Neural progenitor cell (in vitro differentiated cells): ENCODE measurements at regions not wholly inside any gene's neighbourhood (a gene's known extent, or its start where the extent isn't known, plus 50 kb on each side); places are given as distances from the start of the nearest gene placed in this dataset.

Experiments used
- DNase-seq: peaks from one replicate; pipeline ENCODE4 v3.0.0-alpha.2; 2016; ENCODE audit warnings: low spot score
- H2AFZ ChIP-seq: fragments of 200-600 bp; sonication (generic); replicated peaks from 2 replicates; pipeline ENCODE4 v1.6.1; 2016; ENCODE audit warnings: antibody characterized with exemption
- H3F3A ChIP-seq: fragments of 200-600 bp; sonication (generic); 2 replicates; pipeline ENCODE4 v1.6.1; 2016; ENCODE audit warnings: antibody characterized with exemption, low read depth
- H3K27ac ChIP-seq: fragments of 200-600 bp; sonication (generic); 2 replicates; pipeline ENCODE4 v1.5.1; 2016; ENCODE audit warnings: mild to moderate bottlenecking
- H3K27me3 ChIP-seq: fragments of 200-600 bp; sonication (generic); 2 replicates; pipeline ENCODE4 v1.6.1; 2016; ENCODE audit warnings: mild to moderate bottlenecking, moderate library complexity
- H3K36me3 ChIP-seq: fragments of 200-600 bp; sonication (generic); 2 replicates; pipeline ENCODE4 v1.5.1; 2016
- H3K4me1 ChIP-seq: fragments of 200-600 bp; sonication (generic); 2 replicates; pipeline ENCODE4 v1.6.1; 2016; ENCODE audit warnings: mixed run types
- H3K4me2 ChIP-seq: fragments of 200-600 bp; sonication (generic); 2 replicates; pipeline ENCODE4 v1.6.1; 2016
- H3K4me3 ChIP-seq: fragments of 200-600 bp; sonication (generic); 2 replicates; pipeline ENCODE4 v1.5.1; 2016
- H3K79me2 ChIP-seq: fragments of 200-600 bp; sonication (generic); 2 replicates; pipeline ENCODE4 v1.6.1; 2016; ENCODE audit warnings: low read depth
- H3K9ac ChIP-seq: fragments of 200-600 bp; sonication (generic); 2 replicates; pipeline ENCODE4 v1.6.1; 2016
- H3K9me3 ChIP-seq: fragments of 200-600 bp; sonication (generic); 2 replicates; pipeline ENCODE4 v1.5.1; 2016; ENCODE audit warnings: low read depth
- H4K20me1 ChIP-seq: fragments of 200-600 bp; sonication (generic); 2 replicates; pipeline ENCODE4 v1.6.1; 2016; ENCODE audit warnings: low read depth
- H3K27ac Mint-ChIP-seq: 3 replicates; pipeline ENCODE4 v1.8.0; 2021; ENCODE audit warnings: mixed read lengths
- H3K27me3 Mint-ChIP-seq: 2 replicates; pipeline ENCODE4 v1.8.0; 2022; ENCODE audit warnings: low read depth, mild to moderate bottlenecking, inconsistent platforms, moderate library complexity, mixed read lengths; ENCODE audit not compliant: insufficient read depth
- H3K36me3 Mint-ChIP-seq: 3 replicates; pipeline ENCODE4 v1.8.0; 2021; ENCODE audit warnings: mixed read lengths
- H3K4me1 Mint-ChIP-seq: 3 replicates; pipeline ENCODE4 v1.8.0; 2021; ENCODE audit warnings: mixed read lengths
- H3K4me3 Mint-ChIP-seq: 3 replicates; pipeline ENCODE4 v1.8.0; 2021; ENCODE audit warnings: mild to moderate bottlenecking, moderate library complexity, mixed read lengths
- H3K9me3 Mint-ChIP-seq: 3 replicates; pipeline ENCODE4 v1.8.0; 2020; ENCODE audit warnings: mixed read lengths
- CTCF ChIP-seq: fragments of 200-600 bp; sonication (generic); IDR thresholded peaks from 2 replicates; pipeline ENCODE4 v1.5.1; 2017; ENCODE audit warnings: antibody characterized with exemption, mild to moderate bottlenecking
- EZH2 ChIP-seq: fragments of 200-600 bp; sonication (generic); IDR thresholded peaks from 2 replicates; pipeline ENCODE4 v1.6.1; 2017; ENCODE audit warnings: antibody characterized with exemption, mild to moderate bottlenecking, moderate library complexity
- EZH2phosphoT487 ChIP-seq: fragments of 200-600 bp; sonication (generic); IDR thresholded peaks from 2 replicates; pipeline ENCODE4 v1.6.1; 2017; ENCODE audit warnings: antibody characterized with exemption

- Histone ChIP-seq H2AFZ (no peak overlapping the region), H3K4me2 (no peak overlapping the region), H3F3A (no peaks in the 10 kb centered on the region), H3K9ac (no peak overlapping the region), H3K9me3 (no peaks in the 10 kb centered on the region), H3K79me2 (no peaks in the 10 kb centered on the region), H3K36me3 (no peaks in the 10 kb centered on the region), H3K27ac (no peak overlapping the region), H3K27me3 (no peaks in the 10 kb centered on the region), H3K4me3 (no peak overlapping the region), H3K4me1 (no peaks in the 10 kb centered on the region), H4K20me1 (no peaks in the 10 kb centered on the region)
- no peaks in the 10 kb centered on the region for H3K4me1 Mint-ChIP-seq
- no peak overlapping the region for H3K27ac Mint-ChIP-seq
- no peaks in the 10 kb centered on the region for H3K36me3 Mint-ChIP-seq
- no peaks in the 10 kb centered on the region for H3K27me3 Mint-ChIP-seq
- DNase-seq: no peak
- no peak for TF ChIP-seq CTCF
- TF ChIP-seq EZH2: no peak
- TF ChIP-seq EZH2phosphoT487: no peak
- H3K9me3 Mint-ChIP-seq: no peaks in the 10 kb centered on the region
- no peak overlapping the region for H3K4me3 Mint-ChIP-seq
Measured at GRCh38 chr10:29749150-29749549, 114.4 kb upstream of the SVIL start.

- Histone ChIP-seq H3K9me3 (no peaks in the 10 kb centered on the region), H2AFZ (no peak overlapping the region), H3K4me2 (no peak overlapping the region), H3K4me1 (no peaks in the 10 kb centered on the region), H4K20me1 (no peaks in the 10 kb centered on the region), H3K79me2 (no peaks in the 10 kb centered on the region), H3K36me3 (no peaks in the 10 kb centered on the region), H3K9ac (no peak overlapping the region), H3K27ac (no peak overlapping the region), H3K27me3 (no peaks in the 10 kb centered on the region), H3K4me3 (no peak overlapping the region), H3F3A (no peaks in the 10 kb centered on the region)
- no peak overlapping the region for H3K27ac Mint-ChIP-seq
- no peak overlapping the region for H3K4me3 Mint-ChIP-seq
- H3K9me3 Mint-ChIP-seq: peaks cover 2% of the 10 kb centered on the region
- TF ChIP-seq CTCF (no peak), EZH2 (no peak)
- DNase-seq: no peak
- no peaks in the 10 kb centered on the region for H3K4me1 Mint-ChIP-seq
- no peaks in the 10 kb centered on the region for H3K36me3 Mint-ChIP-seq
- H3K27me3 Mint-ChIP-seq: no peaks in the 10 kb centered on the region
Measured at GRCh38 chr10:29748109-29748650, 113.4 kb upstream of the SVIL start.

GRCh38 chr10:29746080-29746797 lies 111.5 kb upstream of the SVIL start:
- no peak overlapping the region for H3K4me3 Mint-ChIP-seq
- H3K79me2 ChIP-seq: no peaks in the 10 kb centered on the region
- peak overlapping the region; percentile 17 for H3K27ac Mint-ChIP-seq
- H2AFZ ChIP-seq: no peak overlapping the region
- H3F3A ChIP-seq: no peaks in the 10 kb centered on the region
- no peak for DNase-seq
- H3K9ac ChIP-seq: no peak overlapping the region
- H4K20me1 ChIP-seq: no peaks in the 10 kb centered on the region
- H3K9me3 Mint-ChIP-seq: peaks cover 2% of the 10 kb centered on the region
- H3K36me3 Mint-ChIP-seq: no peaks in the 10 kb centered on the region
- H3K4me3 ChIP-seq: no peak overlapping the region
- H3K27me3 Mint-ChIP-seq: no peaks in the 10 kb centered on the region
- H3K9me3 ChIP-seq: no peaks in the 10 kb centered on the region
- H3K4me1 ChIP-seq: peaks cover under 1% of the 10 kb centered on the region
- H3K27ac ChIP-seq: no peak overlapping the region
- TF ChIP-seq EZH2: no peak
- no peak overlapping the region for H3K4me2 ChIP-seq
- H3K36me3 ChIP-seq: no peaks in the 10 kb centered on the region
- no peaks in the 10 kb centered on the region for H3K27me3 ChIP-seq
- no peaks in the 10 kb centered on the region for H3K4me1 Mint-ChIP-seq

DNA sequence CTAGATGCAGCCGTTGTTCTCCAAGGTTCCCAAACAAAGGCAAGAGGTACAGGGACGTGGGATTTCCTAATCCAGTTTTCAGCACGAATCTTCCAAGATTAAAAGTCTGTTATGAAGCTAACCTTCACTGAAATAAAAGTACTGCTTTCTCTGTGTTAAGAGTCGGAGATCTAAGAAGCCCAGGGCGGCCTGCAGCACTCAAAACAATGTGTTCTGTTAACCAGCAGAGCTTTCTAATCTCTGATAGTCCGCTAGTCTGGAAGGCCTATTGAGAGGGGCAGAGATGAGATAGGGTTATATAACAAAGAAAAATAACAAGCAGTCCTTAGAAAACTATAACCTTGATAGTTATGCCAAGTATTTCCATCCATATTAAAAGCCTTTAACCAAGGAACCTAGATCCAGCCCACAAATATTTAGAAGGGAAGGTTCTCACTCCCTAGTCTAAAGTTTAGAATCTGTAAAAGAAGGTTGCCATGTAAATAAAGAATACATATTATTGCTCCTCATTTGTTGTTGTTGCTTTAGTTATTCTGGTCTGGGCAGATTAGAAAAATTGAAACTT lies 106.3 kb upstream of the SVIL start:
- Mint-ChIP-seq H3K36me3 (no peaks in the 10 kb centered on the region), H3K4me1 (peaks cover 19% of the 10 kb centered on the region), H3K4me3 (no peak overlapping the region), H3K27ac (peak overlapping the region; percentile 20), H3K9me3 (peaks cover 2% of the 10 kb centered on the region), H3K27me3 (peaks cover 8% of the 10 kb centered on the region)
- no peak overlapping the region for H3K4me3 ChIP-seq
- H3F3A ChIP-seq: peaks cover 5% of the 10 kb centered on the region
- no peak for TF ChIP-seq EZH2phosphoT487
- no peak for TF ChIP-seq EZH2
- TF ChIP-seq CTCF: no peak
- no peak overlapping the region for H3K9ac ChIP-seq
- peaks cover 10% of the 10 kb centered on the region for H3K27me3 ChIP-seq
- no peaks in the 10 kb centered on the region for H4K20me1 ChIP-seq
- H2AFZ ChIP-seq: peak overlapping the region; percentile 87
- H3K4me1 ChIP-seq: peaks cover 7% of the 10 kb centered on the region
- H3K9me3 ChIP-seq: no peaks in the 10 kb centered on the region
- no peak overlapping the region for H3K27ac ChIP-seq
- no peaks in the 10 kb centered on the region for H3K36me3 ChIP-seq
- no peak overlapping the region for H3K4me2 ChIP-seq
- peak; percentile 38 for DNase-seq
- H3K79me2 ChIP-seq: no peaks in the 10 kb centered on the region
